ENCODE measurements at regions not wholly inside any gene's neighbourhood (a gene's known extent, or its start where the extent isn't known, plus 50 kb on each side); places are given as distances from the start of the nearest gene placed in this dataset.

GRCh38 chr10:33643042-33643441 lies 308.6 kb upstream of the NRP1 start:
- Mint-ChIP-seq H3K4me3 (no peak overlapping the region), H3K27me3 (ENCODE audit: low read depth) (no peaks in the 10 kb centered on the region), H3K9me3 (no peaks in the 10 kb centered on the region), H3K4me1 (ENCODE audit: low read depth) (no peaks in the 10 kb centered on the region), H3K36me3 (ENCODE audit: insufficient read depth) (no peaks in the 10 kb centered on the region)
- DNase-seq (no peak), ATAC-seq (no peak)

DNA sequence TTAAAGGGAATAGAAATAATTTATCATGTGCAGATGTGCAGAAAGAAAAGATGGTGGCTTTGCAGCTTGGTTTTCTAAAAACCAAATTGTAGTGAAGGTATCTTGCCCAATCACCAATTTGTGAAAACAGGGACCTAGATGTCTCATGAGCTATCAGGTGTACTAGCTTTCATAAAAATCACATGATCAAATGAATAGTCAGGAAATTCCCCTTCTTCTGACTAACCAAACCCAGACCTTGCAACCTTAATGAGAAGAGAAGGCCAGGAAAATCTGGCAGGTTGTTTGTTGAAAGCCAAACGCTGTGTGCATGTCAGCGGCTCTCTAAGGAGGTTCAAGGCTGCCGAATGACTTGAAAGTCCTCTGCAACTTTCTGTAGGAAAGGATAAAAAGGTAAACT lies 304.4 kb upstream of the NRP1 start:
- Mint-ChIP-seq H3K27me3 (ENCODE audit: low read depth) (peaks cover 5% of the 10 kb centered on the region), H3K36me3 (ENCODE audit: insufficient read depth) (no peaks in the 10 kb centered on the region), H3K4me1 (ENCODE audit: low read depth) (no peaks in the 10 kb centered on the region), H3K9me3 (no peaks in the 10 kb centered on the region), H3K4me3 (no peak overlapping the region)
- no peak for ATAC-seq
- DNase-seq = no peak

DNA sequence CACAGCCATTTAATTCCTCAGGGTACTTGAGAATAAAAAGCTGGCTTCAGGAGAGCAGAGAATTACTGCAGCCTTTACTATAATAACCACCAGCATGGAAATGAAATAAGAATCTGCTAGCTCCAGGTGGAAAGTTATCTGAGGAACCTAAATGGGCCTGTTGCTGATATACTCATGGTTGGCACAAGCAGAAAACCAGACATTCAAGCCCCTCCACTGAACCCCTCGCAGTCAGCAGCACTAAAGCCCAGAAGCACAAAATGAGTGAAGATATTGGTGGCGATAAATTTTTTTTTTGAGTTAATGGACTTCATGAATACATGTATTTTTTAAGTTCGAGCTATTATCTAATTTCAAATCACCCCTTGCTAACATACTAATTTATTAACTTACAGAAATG lies 303.9 kb upstream of the NRP1 start:
- no peak for ATAC-seq
- Mint-ChIP-seq H3K4me1 (ENCODE audit: low read depth) (no peaks in the 10 kb centered on the region), H3K27me3 (ENCODE audit: low read depth) (peaks cover 5% of the 10 kb centered on the region), H3K9me3 (no peaks in the 10 kb centered on the region), H3K36me3 (ENCODE audit: insufficient read depth) (no peaks in the 10 kb centered on the region), H3K4me3 (no peak overlapping the region)
- no peak for DNase-seq

DNA sequence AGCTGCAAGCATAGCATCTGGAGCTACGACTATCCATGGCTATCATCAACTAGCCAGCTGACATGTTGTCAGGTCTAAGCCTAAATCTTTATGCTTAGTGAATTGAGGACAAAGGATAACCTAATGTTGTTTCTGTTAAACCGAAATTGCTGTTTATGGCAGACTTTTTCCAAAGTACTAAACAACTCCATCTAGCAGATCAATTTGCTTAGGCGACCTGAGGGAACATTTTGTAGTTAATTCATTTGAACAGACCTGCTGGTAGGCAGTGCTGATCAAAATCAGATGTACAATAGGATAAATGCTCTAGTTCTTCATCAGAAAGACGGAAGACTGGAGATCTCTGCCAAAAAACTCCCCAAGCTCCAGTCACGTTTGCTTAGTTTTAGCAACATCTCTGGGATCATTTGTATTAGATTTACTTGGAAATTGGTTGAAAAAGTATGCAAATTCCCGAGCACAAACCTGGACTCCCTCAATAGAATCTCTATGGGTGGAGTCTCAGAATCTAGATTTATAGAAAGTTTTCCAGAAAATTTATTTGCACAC lies 301.6 kb upstream of the NRP1 start:
- no peaks in the 10 kb centered on the region for H3K9me3 Mint-ChIP-seq
- no peaks in the 10 kb centered on the region for H3K36me3 Mint-ChIP-seq (ENCODE audit: insufficient read depth)

DNA sequence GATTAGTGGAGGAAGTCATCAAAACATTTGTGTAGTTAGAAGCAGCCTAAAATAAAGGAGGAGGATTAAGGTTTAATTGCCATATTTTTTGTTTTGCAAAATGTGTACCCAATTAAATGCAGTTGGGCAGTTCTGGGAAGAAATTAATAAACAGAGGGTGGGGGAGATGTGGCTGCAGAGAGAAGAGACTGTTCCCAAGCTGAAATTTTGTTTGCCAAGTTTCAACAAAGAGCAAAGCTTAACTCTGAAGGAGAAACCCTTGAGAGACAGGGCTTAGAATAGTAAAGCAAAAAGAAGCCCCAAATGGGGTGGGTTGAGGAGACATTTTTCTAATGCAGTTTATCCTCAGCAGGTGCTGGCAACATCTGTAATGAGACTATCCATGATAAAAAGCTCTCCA lies 298.0 kb upstream of the NRP1 start:
- no peak for ATAC-seq
- Mint-ChIP-seq H3K4me3 (no peak overlapping the region), H3K27me3 (ENCODE audit: low read depth) (peaks cover 7% of the 10 kb centered on the region), H3K9me3 (no peaks in the 10 kb centered on the region), H3K4me1 (ENCODE audit: low read depth) (no peaks in the 10 kb centered on the region), H3K36me3 (ENCODE audit: insufficient read depth) (no peaks in the 10 kb centered on the region)
- no peak for DNase-seq

More for the DNA sequence above, 301.6 kb upstream of the NRP1 start:
- H3K27me3 Mint-ChIP-seq (ENCODE audit: low read depth) = peaks cover 5% of the 10 kb centered on the region
- H3K4me3 Mint-ChIP-seq = no peak overlapping the region
- ATAC-seq (no peak), DNase-seq (no peak)
- no peaks in the 10 kb centered on the region for H3K4me1 Mint-ChIP-seq (ENCODE audit: low read depth)

GRCh38 chr10:33631991-33632390 lies 297.5 kb upstream of the NRP1 start:
- ATAC-seq (no peak), DNase-seq (no peak)
- H3K27me3 Mint-ChIP-seq (ENCODE audit: low read depth) = peaks cover 3% of the 10 kb centered on the region
- no peaks in the 10 kb centered on the region for H3K4me1 Mint-ChIP-seq (ENCODE audit: low read depth)
- H3K36me3 Mint-ChIP-seq (ENCODE audit: insufficient read depth) = no peaks in the 10 kb centered on the region
- no peak overlapping the region for H3K4me3 Mint-ChIP-seq
- H3K9me3 Mint-ChIP-seq = no peaks in the 10 kb centered on the region

GRCh38 chr10:33630761-33631160 lies 296.3 kb upstream of the NRP1 start:
- H3K4me1 Mint-ChIP-seq (ENCODE audit: low read depth) = no peaks in the 10 kb centered on the region
- H3K27me3 Mint-ChIP-seq (ENCODE audit: low read depth) = peaks cover 2% of the 10 kb centered on the region
- DNase-seq (no peak), ATAC-seq (no peak)
- H3K4me3 Mint-ChIP-seq = no peak overlapping the region
- H3K36me3 Mint-ChIP-seq (ENCODE audit: insufficient read depth) = no peaks in the 10 kb centered on the region
- H3K9me3 Mint-ChIP-seq = no peaks in the 10 kb centered on the region

DNA sequence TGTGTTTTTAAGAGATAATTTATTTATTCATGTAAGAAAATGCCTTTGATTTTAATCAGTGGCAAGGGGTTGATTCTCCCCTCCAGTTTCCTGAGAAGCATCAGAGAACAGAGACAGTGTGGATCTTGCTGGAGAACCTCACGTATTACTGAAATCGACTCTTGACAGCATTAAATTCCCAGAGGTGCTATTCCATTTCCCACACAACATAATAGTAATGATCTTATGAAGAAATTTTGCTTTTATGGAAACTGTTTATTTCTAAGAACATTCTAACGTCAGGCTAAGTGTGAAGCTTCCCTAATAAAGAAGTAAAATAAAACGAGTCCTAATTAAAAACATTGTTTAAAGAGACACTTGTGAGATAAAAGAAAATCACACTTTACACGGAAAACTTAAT lies 293.1 kb upstream of the NRP1 start:
- no peak for DNase-seq
- H3K27me3 Mint-ChIP-seq (ENCODE audit: low read depth) = peaks cover 4% of the 10 kb centered on the region
- no peaks in the 10 kb centered on the region for H3K36me3 Mint-ChIP-seq (ENCODE audit: insufficient read depth)
- no peaks in the 10 kb centered on the region for H3K4me1 Mint-ChIP-seq (ENCODE audit: low read depth)
- ATAC-seq = no peak
- no peaks in the 10 kb centered on the region for H3K9me3 Mint-ChIP-seq
- H3K4me3 Mint-ChIP-seq = no peak overlapping the region

DNA sequence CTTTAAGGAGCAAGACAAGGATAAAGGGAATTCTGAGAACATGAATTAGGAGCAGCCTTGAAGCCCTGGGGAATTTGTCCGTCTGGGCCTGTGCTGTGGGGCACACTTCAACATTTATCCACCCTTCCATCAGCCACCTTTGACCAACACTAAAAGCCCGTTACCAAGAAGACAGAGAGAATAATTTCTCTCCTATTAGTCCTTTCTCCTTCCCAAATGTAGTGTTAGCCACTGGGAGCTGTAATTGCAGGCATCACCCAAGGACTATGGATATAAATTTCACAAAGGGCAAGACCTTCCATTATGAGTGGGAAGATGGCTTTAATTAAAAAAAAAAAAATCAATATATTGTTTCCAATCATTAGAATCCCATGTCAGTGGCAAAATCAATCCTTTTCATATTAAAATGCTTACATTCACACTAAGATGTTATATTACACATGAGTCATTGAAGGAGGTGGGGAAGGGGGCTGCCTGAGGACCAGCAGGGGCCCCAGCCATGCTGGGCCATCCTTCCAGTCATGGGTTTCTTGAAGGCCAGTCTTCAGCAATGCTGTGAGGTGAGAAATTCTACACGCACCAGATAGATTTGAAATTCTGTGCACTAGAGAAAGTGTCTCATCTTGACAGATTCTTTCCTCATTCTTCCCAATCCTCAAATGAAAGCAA lies 292.5 kb upstream of the NRP1 start:
- H3K4me3 Mint-ChIP-seq = no peak overlapping the region
- no peaks in the 10 kb centered on the region for H3K4me1 Mint-ChIP-seq (ENCODE audit: low read depth)

GRCh38 chr10:33623669-33624068 lies 289.2 kb upstream of the NRP1 start:
- Mint-ChIP-seq H3K36me3 (ENCODE audit: insufficient read depth) (no peaks in the 10 kb centered on the region), H3K4me1 (ENCODE audit: low read depth) (no peaks in the 10 kb centered on the region), H3K4me3 (no peak overlapping the region), H3K9me3 (no peaks in the 10 kb centered on the region), H3K27me3 (ENCODE audit: low read depth) (peaks cover 3% of the 10 kb centered on the region)
- no peak for ATAC-seq
- no peak for DNase-seq

More for the DNA sequence above, 292.5 kb upstream of the NRP1 start:
- no peaks in the 10 kb centered on the region for H3K9me3 Mint-ChIP-seq
- no peaks in the 10 kb centered on the region for H3K36me3 Mint-ChIP-seq (ENCODE audit: insufficient read depth)
- H3K27me3 Mint-ChIP-seq (ENCODE audit: low read depth) = peaks cover 4% of the 10 kb centered on the region
- DNase-seq (no peak), ATAC-seq (no peak)

GRCh38 chr10:33621101-33621500 lies 286.6 kb upstream of the NRP1 start:
- no peak for DNase-seq
- Mint-ChIP-seq H3K4me3 (no peak overlapping the region), H3K36me3 (ENCODE audit: insufficient read depth) (no peaks in the 10 kb centered on the region), H3K27me3 (ENCODE audit: low read depth) (peaks cover 3% of the 10 kb centered on the region), H3K4me1 (ENCODE audit: low read depth) (no peaks in the 10 kb centered on the region), H3K9me3 (no peaks in the 10 kb centered on the region)
- no peak for ATAC-seq

- peaks cover 4% of the 10 kb centered on the region for H3K36me3 Mint-ChIP-seq (ENCODE audit: insufficient read depth)
- H3K4me3 Mint-ChIP-seq = no peak overlapping the region
- ATAC-seq = no peak
- H3K4me1 Mint-ChIP-seq (ENCODE audit: low read depth) = no peaks in the 10 kb centered on the region
- no peak for DNase-seq
- peaks cover 6% of the 10 kb centered on the region for H3K9me3 Mint-ChIP-seq
- H3K27me3 Mint-ChIP-seq (ENCODE audit: low read depth) = peaks cover 5% of the 10 kb centered on the region
These were observed 283.7 kb upstream of the NRP1 start for GRCh38 chr10:33618196-33618595.

GRCh38 chr10:33617381-33618080 lies 283.1 kb upstream of the NRP1 start:
- peaks cover 6% of the 10 kb centered on the region for H3K4me1 Mint-ChIP-seq (ENCODE audit: low read depth)
- peaks cover 4% of the 10 kb centered on the region for H3K36me3 Mint-ChIP-seq (ENCODE audit: insufficient read depth)
- no peak for DNase-seq
- H3K4me3 Mint-ChIP-seq = no peak overlapping the region
- no peak for ATAC-seq
- peaks cover 12% of the 10 kb centered on the region for H3K9me3 Mint-ChIP-seq
- H3K27me3 Mint-ChIP-seq (ENCODE audit: low read depth) = peaks cover 5% of the 10 kb centered on the region

GRCh38 chr10:33616956-33617355 lies 282.5 kb upstream of the NRP1 start:
- no peak for ATAC-seq
- H3K4me1 Mint-ChIP-seq (ENCODE audit: low read depth) = peaks cover 6% of the 10 kb centered on the region
- no peak overlapping the region for H3K4me3 Mint-ChIP-seq
- H3K9me3 Mint-ChIP-seq = peaks cover 16% of the 10 kb centered on the region
- peaks cover 4% of the 10 kb centered on the region for H3K36me3 Mint-ChIP-seq (ENCODE audit: insufficient read depth)
- DNase-seq = no peak
- H3K27me3 Mint-ChIP-seq (ENCODE audit: low read depth) = peaks cover 5% of the 10 kb centered on the region

DNA sequence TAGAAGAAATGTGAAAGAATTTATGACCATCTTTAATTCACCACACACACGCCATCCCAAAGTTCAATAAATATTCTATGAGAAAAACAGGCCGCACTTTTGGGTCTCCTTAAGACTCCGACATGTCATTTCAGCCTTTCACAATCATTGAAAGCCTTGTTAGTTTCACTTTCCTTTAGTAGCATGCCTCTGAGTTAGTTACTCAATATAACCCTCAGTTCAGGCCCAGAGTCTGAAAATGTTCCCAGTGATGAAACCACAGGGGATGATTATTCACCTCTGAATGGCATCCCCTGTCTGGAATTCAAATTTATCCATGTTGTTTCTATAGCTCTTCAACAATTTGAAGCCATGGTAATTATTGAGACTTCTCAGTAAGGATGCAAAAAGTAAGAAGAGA lies 278.1 kb upstream of the NRP1 start:
- no peak for DNase-seq
- ATAC-seq = peak in 1 of 2 donors; percentile 23
- Mint-ChIP-seq H3K4me1 (ENCODE audit: low read depth) (peaks cover 6% of the 10 kb centered on the region), H3K4me3 (no peak overlapping the region), H3K9me3 (peaks cover 30% of the 10 kb centered on the region), H3K27me3 (ENCODE audit: low read depth) (peaks cover 10% of the 10 kb centered on the region), H3K36me3 (ENCODE audit: insufficient read depth) (peaks cover 4% of the 10 kb centered on the region)

All from activated T-cell treated with anti-CD3 and anti-CD28 coated beads, Interleukin-2, amount 50 U/mL, for 4 hours (primary cell).